ENCODE measurements at regions not wholly inside any gene's neighbourhood (a gene's known extent, or its start where the extent isn't known, plus 50 kb on each side); places are given as distances from the start of the nearest gene placed in this dataset.

DNA sequence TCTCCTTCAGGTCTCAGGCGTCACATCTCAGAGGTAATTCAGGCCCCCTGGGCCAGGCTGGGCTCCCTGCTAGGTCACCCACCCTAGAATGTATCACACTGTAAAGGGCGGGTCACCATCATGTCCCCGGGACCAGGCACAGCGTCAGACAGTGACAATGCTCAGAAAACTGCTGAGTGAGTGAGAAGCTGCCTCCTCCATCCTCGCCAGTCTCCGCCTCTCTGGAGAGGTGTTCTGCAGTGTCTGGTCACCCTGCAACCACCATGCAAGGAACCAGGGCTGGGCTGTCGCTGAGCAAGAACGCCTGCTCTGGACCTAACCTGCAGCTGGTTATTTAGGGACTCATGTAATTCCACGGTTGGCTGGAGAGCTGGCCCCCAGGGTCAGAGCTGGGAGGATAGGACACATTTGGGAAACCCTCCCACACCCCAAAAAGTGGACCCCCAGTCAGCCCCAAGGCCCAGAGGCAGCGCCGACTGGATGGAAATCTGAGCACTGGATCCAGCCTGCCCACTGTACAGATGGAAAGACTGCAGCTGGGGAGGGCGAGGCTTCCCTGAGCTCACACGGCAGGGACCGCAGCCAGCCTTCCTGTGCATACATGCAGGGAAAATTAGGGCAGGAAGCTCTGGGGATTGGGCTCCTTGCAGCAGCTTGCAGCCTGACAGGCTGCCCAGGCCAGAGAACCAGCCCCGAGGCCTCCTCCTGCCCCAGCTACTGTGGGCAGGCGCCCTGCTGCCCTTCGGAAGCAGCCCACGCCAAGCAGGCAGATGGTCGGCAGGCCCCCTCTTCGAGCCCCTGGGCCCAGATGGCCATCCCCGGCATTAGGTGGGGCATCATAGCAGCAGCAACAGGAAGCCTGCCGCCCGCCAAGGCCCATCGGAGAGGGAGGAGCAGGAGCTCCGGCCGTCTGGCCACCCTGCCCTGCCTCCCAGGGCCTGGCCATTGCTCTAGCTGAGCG lies 105.4 kb upstream of the ZMIZ1 start:
- no peak for DNase-seq (ENCODE audit: low read depth)

DNA sequence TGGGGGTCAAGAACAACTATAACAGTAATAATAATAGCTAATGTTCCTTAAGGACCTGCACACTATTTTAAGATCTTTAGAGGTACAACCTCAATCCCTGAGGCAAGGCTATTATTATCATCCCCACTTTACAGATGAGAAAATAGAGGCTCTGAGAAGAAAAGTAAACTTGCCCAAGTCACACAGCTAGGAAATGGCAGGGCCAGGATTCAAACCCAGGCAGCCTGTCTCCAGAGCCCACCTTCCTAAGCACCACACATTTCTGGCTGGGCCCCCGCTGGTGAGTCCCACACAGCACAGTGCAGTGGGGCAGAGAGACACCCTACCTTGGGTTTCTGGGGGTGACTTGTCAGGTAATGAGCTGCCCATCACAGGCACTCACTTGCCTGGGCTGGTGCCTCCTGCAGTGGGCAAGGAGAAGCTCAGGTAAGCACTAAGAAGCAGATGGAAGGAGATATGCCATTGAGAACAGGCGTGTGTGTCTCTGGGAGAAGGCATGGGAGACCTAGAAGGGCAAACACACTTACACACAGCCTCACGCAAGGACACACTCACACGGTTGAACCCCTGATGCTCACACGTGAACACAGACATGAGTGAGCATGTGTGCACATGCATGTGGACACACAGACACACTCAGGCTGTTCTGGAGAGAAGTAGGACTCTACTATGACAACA lies 104.4 kb upstream of the ZMIZ1 start:
- no peak for DNase-seq (ENCODE audit: low read depth)

DNA sequence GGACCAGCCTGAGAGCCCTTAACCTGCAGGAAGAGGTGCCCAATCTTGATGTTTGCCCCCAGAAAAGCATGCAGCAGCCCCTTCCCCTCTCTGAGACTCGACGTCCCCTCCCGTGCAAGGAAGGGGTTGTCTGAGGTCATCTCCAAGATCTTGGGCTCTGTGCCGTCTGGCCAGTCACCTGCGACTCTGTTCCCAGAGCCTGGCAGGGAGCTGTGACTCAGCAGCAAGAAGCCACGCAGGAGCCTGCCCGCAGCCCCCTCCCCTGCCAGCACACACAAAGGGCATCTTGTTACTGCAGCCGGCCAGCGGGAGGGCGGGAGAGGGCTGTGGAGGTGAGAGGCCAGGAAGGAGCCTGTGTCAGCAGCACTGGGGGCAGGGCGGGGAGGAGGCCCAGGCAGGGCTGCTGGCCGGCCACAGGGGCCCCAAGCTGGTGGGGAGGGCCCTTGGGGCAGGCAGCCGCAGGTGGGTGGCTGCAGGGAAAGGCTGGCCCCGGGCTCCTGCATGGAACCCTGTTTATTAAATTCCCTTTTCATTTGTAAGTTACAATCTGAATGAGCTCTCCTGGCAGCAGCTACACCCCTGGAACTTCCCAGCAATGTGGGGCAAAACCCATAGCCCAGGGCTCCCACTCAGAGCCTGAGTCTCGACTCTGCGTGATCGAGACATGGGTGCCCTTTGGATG lies 103.7 kb upstream of the ZMIZ1 start:
- DNase-seq (ENCODE audit: low read depth), result peak; percentile 86

DNA sequence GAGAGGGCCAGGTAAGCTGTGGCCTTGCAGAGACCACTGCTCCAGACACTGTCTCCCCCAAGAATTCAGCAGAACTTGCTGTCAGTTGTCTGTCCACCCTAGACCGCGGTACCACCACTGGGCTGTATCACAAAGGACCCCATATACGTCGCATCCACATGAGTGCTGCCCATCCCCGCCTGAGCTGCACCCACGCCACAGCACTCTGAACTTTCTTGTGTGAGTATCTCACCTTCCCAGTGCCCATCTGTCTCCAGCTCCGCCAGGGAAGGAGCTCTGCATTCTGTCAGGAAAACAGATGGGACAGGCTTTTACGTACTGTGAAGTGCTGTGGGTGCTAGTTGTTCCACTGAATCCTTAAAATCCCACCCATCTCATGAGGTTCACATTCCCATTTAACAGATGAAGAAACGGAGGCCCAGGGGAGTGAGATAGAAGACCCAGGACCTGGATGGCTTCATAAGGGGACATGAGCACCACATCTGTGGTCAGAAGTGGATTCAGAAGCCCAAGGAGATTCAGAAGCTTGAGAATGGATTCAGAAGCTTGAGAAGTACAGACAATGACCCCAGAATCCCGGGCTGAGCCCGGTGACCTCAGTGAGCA lies 102.5 kb upstream of the ZMIZ1 start:
- DNase-seq (ENCODE audit: low read depth), result no peak

DNA sequence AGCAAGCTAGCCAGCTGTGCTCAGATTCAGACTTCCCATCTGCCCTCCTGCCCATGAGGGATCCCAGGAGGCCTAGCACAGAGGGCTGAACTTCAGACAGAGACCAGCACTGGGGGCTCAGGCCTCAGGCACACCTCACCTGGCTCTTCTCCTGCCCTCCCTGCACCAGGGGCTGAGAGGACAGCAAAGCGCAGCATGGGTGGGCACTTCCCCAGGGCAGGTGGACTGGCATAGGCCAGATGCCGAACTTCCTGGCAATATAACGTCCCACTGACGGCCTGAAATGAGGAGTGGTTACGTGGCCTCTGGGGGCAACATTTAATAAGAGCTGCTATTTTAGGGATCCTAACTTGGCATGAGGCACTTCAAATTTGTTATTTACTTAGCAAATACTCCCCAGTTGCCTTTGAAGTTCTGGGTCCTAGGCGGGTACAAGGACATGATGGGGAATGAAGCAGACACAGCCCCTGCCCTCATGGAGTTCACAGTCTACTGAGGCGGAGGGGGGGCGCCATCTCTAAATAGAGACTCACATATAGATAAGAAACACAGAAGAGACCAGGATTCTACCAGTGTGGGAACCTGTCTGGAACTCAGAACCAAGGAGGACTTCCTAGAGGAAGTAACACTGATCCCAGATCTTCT lies 101.8 kb upstream of the ZMIZ1 start:
- no peak for DNase-seq (ENCODE audit: low read depth)

DNA sequence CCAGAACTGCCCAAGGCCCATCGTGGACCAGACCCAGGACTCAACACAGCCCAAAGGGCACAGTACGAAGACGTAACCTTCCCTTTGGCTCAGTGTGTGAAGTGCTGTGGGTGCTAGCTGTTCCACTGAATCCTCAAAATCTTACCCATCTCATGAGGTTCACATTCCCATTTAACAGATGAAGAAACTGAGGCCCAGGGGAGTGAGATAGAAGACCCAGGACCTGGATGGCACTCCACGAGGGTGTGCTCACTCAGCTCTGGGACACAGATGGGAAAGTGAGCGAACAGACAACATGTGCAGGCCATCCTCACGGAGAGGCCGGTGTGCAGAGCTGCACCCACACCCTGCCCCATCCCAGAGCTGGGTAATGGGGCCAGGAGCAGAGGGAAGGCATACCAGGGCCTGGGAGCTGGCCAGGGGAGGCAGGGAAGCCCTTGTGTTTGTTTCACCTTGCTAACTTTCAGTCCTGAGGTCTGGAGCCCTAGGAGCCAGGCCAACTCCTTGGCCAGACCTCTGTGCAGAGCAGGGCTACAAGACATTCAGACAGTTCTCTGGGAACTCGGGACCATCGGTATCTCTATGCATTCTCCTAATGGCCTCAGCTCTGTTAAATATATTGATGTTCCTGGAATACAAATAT lies 100.3 kb upstream of the ZMIZ1 start:
- DNase-seq (ENCODE audit: low read depth), result no peak

DNA sequence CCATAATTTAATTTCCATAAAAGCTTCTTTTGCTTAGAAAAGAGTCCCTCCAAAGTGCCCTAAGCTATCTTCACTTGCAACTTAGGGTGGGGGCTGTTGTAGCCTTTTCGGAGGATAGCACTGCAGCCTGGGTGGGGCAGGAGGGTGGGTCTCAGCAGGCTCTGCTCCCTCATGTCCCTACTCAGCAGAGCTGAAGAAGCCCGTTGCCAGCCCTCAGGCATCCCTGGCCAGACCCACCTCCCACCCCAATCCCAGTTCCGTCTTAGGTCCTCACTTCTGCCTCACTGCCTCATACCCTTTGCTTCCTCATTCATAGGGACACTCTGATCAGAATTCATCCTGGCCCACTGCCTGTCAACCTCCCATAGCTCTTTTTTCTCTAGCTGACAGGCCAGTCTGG lies 99.8 kb upstream of the ZMIZ1 start:
- DNase-seq (ENCODE audit: low read depth), result no peak

DNA sequence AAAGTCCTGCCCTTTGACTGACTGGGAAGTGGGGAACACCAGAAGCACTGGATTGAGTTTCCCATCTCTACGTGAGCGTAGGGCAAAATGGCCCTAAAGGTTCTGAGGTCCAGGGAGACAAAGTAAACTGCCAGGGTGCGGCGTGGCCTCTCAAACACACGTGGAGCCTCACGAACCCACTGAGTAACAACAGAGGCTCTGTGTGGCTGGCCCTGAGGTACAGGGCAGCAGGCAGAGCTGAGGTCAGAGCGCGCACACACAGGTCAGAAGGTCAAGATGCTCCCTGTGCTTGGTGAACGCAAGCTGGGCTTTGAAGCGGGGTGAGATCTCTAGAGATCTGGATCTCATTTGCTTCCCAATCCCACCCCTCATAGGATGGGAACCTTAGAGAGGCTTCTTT lies 99.0 kb upstream of the ZMIZ1 start:
- no peak for DNase-seq (ENCODE audit: low read depth)

DNA sequence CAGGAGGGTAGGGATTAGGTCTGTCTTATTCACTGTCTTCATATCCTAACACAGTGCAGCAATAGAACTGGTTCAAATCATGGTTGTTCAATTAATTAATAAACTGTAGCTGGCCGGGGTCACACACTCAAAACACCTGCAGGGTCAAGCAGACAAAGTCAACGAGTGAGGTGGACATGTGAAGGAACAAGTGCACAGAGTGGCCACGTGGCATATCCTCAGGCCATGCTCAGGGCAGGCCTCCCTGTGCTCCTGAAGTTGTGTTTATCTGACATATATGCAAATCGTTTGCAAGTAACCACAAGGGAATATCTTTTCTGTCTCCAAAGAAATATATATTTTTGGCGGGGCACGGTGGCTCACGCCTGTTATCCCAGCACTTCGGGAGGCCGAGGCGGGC lies 98.5 kb upstream of the ZMIZ1 start:
- no peak for DNase-seq (ENCODE audit: low read depth)

DNA sequence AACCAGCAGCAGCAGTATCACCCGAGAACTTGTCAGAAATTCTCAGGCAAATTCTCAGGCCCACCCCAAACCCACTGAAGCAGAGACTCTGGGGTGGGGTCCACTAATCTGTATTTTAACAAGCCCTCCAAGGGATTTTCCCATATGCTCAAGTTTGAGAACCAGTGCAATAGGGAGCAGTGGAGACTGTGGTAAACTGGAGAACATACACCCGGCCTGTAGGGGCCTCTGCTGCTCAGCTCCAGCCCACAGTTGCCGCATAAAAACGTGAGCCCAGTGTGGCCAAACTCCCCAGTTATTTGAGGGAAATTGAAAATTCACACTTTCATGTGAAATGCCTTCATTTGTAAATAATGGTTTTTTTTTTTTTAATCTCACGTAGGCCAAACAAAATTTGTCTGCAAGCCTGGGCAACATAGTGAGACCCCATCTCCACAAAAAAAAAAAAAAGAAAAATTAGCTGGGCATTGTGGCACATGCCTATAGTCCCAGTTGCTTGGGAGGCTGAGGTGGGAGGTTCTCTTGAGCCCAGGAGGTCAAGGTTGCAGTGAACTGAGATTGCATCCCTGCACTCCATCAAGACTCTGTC lies 97.6 kb upstream of the ZMIZ1 start:
- DNase-seq (ENCODE audit: low read depth), result no peak

DNA sequence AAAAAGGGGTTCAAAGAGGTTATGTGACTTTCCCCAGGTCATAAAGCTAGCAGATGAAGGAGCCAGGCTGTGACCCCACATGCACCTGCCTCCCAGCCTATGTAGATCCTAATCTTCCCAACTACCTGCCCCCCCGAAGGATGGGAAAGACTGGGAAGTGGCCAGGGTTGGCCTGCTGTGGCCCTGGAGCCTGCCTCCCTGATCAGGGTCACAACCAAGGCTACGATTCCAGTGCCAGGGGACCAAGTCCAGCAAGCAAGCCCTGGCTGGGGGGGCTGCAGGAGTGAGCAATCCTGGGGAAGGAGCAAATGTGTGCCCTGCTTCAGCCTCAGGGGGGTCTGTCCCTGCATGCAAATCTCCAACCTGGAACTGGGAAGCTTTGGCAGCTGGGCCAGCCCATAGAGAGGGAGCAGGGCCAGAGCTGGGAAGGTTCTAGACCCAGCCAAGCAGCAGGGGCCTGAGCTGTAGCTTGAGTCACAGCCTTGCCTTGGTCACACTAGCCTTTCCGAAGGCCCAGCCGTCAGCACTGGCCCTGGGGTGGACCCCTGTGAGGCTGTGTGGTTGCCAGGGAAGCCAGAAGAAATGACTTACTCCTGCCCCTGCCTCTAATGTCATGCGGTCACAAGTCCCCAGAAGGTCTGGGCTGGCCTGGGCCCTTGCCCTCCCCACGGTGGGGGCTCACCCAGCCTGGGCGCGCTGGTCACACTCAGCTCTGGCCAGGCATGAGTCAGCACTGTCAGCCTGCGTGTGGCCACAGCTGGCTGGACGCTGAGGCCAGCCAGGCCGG lies 96.4 kb upstream of the ZMIZ1 start:
- peak; percentile 89 for DNase-seq (ENCODE audit: low read depth)

DNA sequence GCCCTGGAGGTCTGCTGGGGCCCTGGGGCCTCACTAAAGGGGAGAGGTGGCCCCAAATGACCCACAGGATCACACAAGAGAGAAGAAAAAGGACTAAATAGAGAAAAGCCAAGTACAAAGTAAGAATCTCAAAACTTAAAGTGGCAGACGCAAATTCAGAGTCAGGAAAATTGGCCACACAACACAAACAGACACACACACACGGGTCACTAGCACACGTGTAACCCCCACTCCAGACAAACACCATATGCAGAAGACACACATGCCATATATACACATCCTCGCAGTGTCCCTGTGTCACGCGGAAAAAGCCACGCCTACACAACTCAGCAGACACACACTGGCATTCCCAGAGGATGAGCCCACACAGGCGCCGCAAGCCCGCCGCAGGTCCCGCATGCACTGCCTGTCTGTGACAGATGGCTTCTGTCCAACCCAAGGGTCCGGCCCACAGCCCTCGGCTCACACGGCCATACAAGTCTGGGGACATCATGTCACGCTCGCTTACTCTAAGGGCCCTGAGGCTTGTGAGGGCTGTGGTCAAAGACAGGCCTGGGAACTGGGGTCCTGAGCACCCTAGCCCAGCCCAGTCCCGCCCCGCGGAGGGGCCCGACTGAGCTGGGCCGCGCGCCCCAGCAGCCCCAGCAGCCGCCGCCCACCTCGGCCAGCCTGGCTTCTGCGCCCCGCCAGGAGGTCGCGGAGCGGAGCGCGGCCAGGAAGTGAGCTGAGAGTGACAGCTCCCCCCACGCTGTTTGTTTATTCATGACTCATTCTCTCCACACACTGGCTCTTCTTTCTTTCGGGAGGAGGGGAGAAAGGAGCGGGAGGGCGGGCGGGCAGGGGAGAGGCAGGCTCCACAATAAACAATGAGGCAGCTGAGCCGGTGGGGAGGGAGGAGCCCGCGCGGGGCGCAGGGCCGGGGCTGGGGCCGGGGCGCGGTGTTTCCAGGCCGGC lies 95.5 kb upstream of the ZMIZ1 start:
- peak; percentile 91 for DNase-seq (ENCODE audit: low read depth)

DNA sequence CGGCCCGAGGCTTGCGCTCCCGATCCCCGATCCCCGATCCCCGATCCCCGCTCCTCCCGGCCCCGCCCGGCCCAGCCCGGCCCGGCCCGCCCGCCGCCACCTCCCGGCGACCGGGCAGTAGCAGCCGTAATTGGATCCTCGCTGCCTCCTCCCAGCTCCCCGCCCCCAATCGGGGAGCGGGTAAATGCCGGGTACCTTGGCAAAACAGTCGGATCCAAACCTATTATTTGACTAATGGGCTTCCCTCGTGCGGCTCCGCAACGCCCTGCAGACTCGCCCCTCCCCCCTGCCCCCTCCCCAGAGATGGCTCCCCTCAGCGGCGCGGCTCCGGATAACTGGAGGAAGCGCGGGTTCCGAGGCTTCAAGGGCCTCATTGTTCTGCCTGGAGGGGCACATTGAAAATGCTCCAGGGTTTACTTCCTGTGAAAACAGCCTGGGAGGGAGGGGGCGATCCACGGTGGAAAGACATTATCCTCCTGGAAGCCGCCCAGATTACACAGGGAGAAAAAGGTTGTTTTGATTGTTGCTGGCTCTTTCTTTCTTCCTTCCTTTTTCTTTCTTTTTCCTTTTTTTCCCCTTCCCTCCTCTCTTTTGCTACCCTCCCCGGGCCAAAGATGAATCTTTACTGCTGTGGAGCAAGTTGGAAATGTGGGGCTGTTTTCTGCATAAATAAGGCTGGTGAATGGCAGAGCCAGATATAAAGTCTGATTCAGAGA lies 94.7 kb upstream of the ZMIZ1 start:
- peak; percentile 65 for DNase-seq (ENCODE audit: low read depth)

DNA sequence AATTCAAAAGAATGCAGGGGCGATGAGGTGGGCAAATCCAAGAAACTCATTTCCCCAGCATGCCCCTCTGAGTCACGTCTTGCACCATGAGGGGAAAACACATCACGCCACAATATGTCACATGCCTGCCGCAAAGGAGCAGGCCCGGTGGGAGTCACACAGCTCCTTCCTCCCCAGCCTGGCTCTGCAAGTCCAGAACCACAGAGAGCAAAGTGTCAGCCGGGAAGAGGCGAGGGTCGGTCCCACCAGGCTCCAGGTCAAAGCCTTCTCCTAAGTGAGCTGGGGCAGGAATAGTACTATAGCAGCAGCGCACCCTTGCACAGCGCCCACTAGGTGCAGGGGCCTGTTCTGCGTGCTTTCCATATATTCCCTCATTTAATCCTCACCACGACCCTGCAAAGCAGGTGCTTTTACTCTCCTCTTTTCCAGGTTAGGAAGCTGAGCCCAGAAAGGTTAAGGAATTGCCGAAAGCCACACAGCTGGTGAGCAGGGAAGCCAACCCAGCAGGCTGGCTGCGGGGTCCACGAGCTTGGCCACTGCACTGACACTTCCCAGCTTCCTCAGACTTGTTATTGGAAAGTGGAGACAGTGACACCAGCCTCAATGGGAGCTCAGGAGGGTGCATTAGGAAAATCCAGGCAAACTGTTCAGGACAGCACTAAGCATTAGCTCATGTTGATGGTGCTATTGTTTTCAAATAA lies 94.0 kb upstream of the ZMIZ1 start:
- peak; percentile 95 for DNase-seq (ENCODE audit: low read depth)

DNA sequence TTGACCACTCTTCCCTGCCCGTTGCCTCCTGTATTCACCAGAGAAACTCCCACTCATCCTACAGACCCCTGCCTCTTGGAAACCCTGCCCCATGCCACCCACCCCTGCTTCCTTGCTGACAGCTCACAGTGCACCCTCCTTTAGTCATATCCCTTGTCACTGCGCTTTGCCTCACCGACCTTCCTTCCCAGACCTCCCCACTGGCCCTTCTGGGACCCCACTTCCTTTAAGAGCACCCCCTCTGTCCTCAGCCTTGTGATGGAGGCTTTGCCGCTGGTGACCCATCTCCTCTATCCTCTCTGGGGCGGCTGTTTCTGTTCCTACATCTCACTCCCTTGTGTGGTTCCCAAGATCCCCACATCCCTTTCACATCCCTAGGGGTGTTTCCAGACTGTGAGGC lies 92.8 kb upstream of the ZMIZ1 start:
- no peak for DNase-seq (ENCODE audit: low read depth)

DNA sequence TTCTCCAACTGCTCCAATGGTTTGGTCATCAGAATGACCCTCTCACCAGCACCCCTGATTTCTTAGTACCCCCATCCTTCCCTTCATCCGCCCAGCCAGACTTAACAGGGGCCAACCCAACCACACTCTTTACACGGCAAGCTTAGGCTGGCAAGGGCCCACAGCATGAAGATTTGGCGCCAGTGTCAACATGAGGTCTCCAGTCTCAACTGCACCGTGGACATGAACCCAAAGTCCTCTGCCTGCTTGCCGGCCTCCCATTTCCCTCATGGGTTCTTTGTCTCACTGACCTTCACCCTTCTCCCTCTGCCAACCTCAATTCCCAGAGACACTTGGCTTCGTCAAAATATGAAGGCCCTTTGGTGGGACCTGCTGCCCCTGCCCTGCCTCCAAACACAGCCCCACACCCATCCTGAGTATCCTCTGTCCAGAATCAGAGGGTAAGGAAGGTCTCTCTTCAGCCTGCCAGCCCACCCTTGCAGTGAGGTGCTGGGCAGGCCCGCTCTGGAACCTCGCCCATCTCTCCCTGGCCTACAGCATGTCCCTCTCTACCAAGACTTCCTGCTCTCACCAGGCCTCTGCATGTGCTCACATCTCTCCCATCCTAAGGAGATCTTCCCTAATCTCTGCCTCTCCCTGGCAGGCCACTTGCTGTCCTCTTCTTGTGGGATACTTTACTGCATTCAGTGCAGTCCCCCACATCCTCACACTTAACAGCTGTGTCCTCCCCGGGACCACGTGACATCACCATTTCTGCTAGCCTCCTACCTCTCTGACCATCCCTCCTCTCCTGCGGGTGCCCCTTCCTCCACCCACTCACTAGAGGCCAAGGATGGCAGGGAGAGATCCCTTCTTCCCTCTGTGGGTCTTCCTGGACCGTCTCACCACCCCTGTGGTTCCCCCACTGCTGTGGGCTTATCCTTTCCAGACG lies 91.7 kb upstream of the ZMIZ1 start:
- DNase-seq (ENCODE audit: low read depth), result no peak

All from renal cortical epithelial cell (primary cell).